Skeletal muscle satellite cell (primary cell): ENCODE measurements at regions not wholly inside any gene's neighbourhood (a gene's known extent, or its start where the extent isn't known, plus 50 kb on each side); places are given as distances from the start of the nearest gene placed in this dataset.
A peak's percentile ranks its signal among the peaks of the same experiment; 100 is the strongest.
"Not testable (repeated sequence)": the region's sequence is repeated elsewhere in the genome, so short reads cannot be mapped to it uniquely, and the experiment has no call there.

Experiments used
- H3K27me3 ChIP-seq: 2 replicates; pipeline ENCODE4 v1.7.0; 2013; ENCODE audit warnings: low read length; ENCODE audit not compliant: control insufficient read depth, insufficient read depth
- H3K36me3 ChIP-seq: 2 replicates; pipeline ENCODE4 v1.7.0; 2013; ENCODE audit warnings: mild to moderate bottlenecking, control low read depth, low read length; ENCODE audit not compliant: insufficient read depth
- H3K4me1 ChIP-seq: 2 replicates; pipeline ENCODE4 v1.7.0; 2013; ENCODE audit warnings: low read length; ENCODE audit not compliant: control insufficient read depth, insufficient read depth
- H3K4me2 ChIP-seq: 2 replicates; pipeline ENCODE4 v1.7.0; 2013; ENCODE audit warnings: mild to moderate bottlenecking, low read length
- H3K4me3 ChIP-seq: 2 replicates; pipeline ENCODE4 v1.7.0; 2013; ENCODE audit warnings: low read length
- H3K9ac ChIP-seq: 2 replicates; pipeline ENCODE4 v1.7.0; 2013; ENCODE audit warnings: mild to moderate bottlenecking, low read depth, low read length, moderate library complexity
- H3K9me3 ChIP-seq: replicated peaks from 2 replicates; pipeline ENCODE4 v1.7.0; 2013; ENCODE audit warnings: mild to moderate bottlenecking, control low read depth, low read length

- no peaks in the 10 kb centered on the region for H3K36me3 ChIP-seq
- peaks cover 39% of the 10 kb centered on the region for H3K27me3 ChIP-seq
- H3K4me1 ChIP-seq = peaks cover 11% of the 10 kb centered on the region
- H3K9me3 ChIP-seq = no peaks in the 10 kb centered on the region
- H3K4me3 ChIP-seq = no peak overlapping the region
- H3K4me2 ChIP-seq = no peak overlapping the region
- H3K9ac ChIP-seq = no peak overlapping the region
These were observed 127.2 kb upstream of the SYT13 start for GRCh38 chr11:45413156-45413858.

GRCh38 chr11:45412521-45412920 lies 126.4 kb upstream of the SYT13 start:
- no peak overlapping the region for H3K9ac ChIP-seq
- peaks cover 35% of the 10 kb centered on the region for H3K27me3 ChIP-seq
- no peak overlapping the region for H3K4me2 ChIP-seq
- H3K9me3 ChIP-seq = no peaks in the 10 kb centered on the region
- peaks cover 11% of the 10 kb centered on the region for H3K4me1 ChIP-seq
- H3K36me3 ChIP-seq = no peaks in the 10 kb centered on the region
- no peak overlapping the region for H3K4me3 ChIP-seq

- Histone ChIP-seq H3K4me3 (no peak overlapping the region), H3K27me3 (peaks cover 35% of the 10 kb centered on the region), H3K4me1 (peaks cover 11% of the 10 kb centered on the region), H3K4me2 (peak overlapping the region; percentile 42), H3K9ac (no peak overlapping the region), H3K9me3 (no peaks in the 10 kb centered on the region), H3K36me3 (no peaks in the 10 kb centered on the region)
These were observed 125.9 kb upstream of the SYT13 start for GRCh38 chr11:45412051-45412471.

- Histone ChIP-seq H3K9ac (no peak overlapping the region), H3K4me1 (peaks cover 11% of the 10 kb centered on the region), H3K27me3 (peaks cover 30% of the 10 kb centered on the region), H3K4me3 (no peak overlapping the region), H3K4me2 (peak overlapping the region; percentile 42), H3K36me3 (no peaks in the 10 kb centered on the region), H3K9me3 (no peaks in the 10 kb centered on the region)
These were observed 125.2 kb upstream of the SYT13 start for GRCh38 chr11:45411228-45411946.

- Histone ChIP-seq H3K4me2 (no peak overlapping the region), H3K4me3 (no peak overlapping the region), H3K27me3 (peaks cover 22% of the 10 kb centered on the region), H3K9ac (no peak overlapping the region), H3K36me3 (no peaks in the 10 kb centered on the region), H3K9me3 (no peaks in the 10 kb centered on the region), H3K4me1 (peaks cover 11% of the 10 kb centered on the region)
These were observed 124.5 kb upstream of the SYT13 start for GRCh38 chr11:45410391-45411227.

- H3K4me2 ChIP-seq = no peak overlapping the region
- H3K27me3 ChIP-seq = peaks cover 17% of the 10 kb centered on the region
- H3K36me3 ChIP-seq = no peaks in the 10 kb centered on the region
- no peaks in the 10 kb centered on the region for H3K9me3 ChIP-seq
- no peak overlapping the region for H3K4me3 ChIP-seq
- H3K9ac ChIP-seq = no peak overlapping the region
- H3K4me1 ChIP-seq = peaks cover 11% of the 10 kb centered on the region
These were observed 123.4 kb upstream of the SYT13 start for GRCh38 chr11:45409587-45409986.

GRCh38 chr11:45407226-45407625 lies 121.1 kb upstream of the SYT13 start:
- Histone ChIP-seq H3K4me1 (peaks cover 11% of the 10 kb centered on the region), H3K36me3 (no peaks in the 10 kb centered on the region), H3K9ac (no peak overlapping the region), H3K4me2 (no peak overlapping the region), H3K4me3 (no peak overlapping the region), H3K9me3 (no peaks in the 10 kb centered on the region), H3K27me3 (peaks cover 6% of the 10 kb centered on the region)

- peaks cover 6% of the 10 kb centered on the region for H3K27me3 ChIP-seq
- no peaks in the 10 kb centered on the region for H3K36me3 ChIP-seq
These were observed 120.0 kb upstream of the SYT13 start for GRCh38 chr11:45405916-45406670.

GRCh38 chr11:45403521-45403920 lies 117.4 kb upstream of the SYT13 start:
- H3K4me3 ChIP-seq, H3K9me3 ChIP-seq: not testable (repeated sequence)

More at GRCh38 chr11:45405916-45406670, 120.0 kb upstream of the SYT13 start:
- no peaks in the 10 kb centered on the region for H3K9me3 ChIP-seq
- peaks cover 4% of the 10 kb centered on the region for H3K4me1 ChIP-seq
- H3K4me3 ChIP-seq = no peak overlapping the region
- no peak overlapping the region for H3K4me2 ChIP-seq
- H3K9ac ChIP-seq = no peak overlapping the region

GRCh38 chr11:45402049-45402630 lies 116.0 kb upstream of the SYT13 start:
- H3K4me2 ChIP-seq = no peak overlapping the region
- no peaks in the 10 kb centered on the region for H3K9me3 ChIP-seq
- no peak overlapping the region for H3K9ac ChIP-seq
- H3K27me3 ChIP-seq = no peaks in the 10 kb centered on the region
- no peak overlapping the region for H3K4me3 ChIP-seq
- no peaks in the 10 kb centered on the region for H3K36me3 ChIP-seq
- peaks cover 25% of the 10 kb centered on the region for H3K4me1 ChIP-seq

More at GRCh38 chr11:45403521-45403920, 117.4 kb upstream of the SYT13 start:
- not testable (repeated sequence) for H3K36me3 ChIP-seq, H3K27me3 ChIP-seq, H3K9ac ChIP-seq, H3K4me2 ChIP-seq
- H3K4me1 ChIP-seq = peaks cover 25% of the 10 kb centered on the region
